HG02571 (cell line): ENCODE measurements at regions not wholly inside any gene's neighbourhood (a gene's known extent, or its start where the extent isn't known, plus 50 kb on each side); places are given as distances from the start of the nearest gene placed in this dataset.

ENCODE experiments used
- ATAC-seq: cut with Tn5 transposase; IDR thresholded peaks from one replicate; pipeline ENCODE4 v1.9.1; 2021; ENCODE audit warnings: mild to moderate bottlenecking, moderate library complexity; ENCODE audit not compliant: unreplicated experiment

GRCh38 chr4:4606321-4606720 is 64.5 kb upstream of the STX18 start:
- ATAC-seq: no peak

- ATAC-seq: no peak
Measured at GRCh38 chr4:4605849-4606248, 64.0 kb upstream of the STX18 start.

DNA sequence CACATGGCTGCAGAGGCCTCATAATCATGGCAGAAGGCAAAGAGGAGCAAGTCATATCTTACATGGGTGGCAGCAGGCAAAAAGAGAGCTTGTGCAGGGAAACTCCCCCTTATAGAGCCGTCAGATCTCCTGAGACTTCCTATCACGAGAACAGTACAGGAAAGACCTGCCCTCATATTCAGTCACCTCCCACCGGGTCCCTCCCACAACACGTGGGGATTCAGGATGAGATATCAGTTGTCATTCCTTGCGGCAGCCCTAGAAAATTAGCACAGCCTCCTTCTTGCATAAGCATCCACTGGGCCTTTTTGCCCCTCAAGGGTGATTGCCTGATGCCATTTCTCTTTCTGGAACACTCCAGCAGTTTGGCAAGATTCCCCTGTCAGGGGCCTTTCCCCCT is 61.7 kb upstream of the STX18 start:
- ATAC-seq: no peak

- no peak for ATAC-seq
Measured at GRCh38 chr4:4603067-4603466, 61.2 kb upstream of the STX18 start.

- no peak for ATAC-seq
Measured at GRCh38 chr4:4602468-4602867, 60.6 kb upstream of the STX18 start.

- no peak for ATAC-seq
Measured at GRCh38 chr4:4601803-4602369, 60.0 kb upstream of the STX18 start.

DNA sequence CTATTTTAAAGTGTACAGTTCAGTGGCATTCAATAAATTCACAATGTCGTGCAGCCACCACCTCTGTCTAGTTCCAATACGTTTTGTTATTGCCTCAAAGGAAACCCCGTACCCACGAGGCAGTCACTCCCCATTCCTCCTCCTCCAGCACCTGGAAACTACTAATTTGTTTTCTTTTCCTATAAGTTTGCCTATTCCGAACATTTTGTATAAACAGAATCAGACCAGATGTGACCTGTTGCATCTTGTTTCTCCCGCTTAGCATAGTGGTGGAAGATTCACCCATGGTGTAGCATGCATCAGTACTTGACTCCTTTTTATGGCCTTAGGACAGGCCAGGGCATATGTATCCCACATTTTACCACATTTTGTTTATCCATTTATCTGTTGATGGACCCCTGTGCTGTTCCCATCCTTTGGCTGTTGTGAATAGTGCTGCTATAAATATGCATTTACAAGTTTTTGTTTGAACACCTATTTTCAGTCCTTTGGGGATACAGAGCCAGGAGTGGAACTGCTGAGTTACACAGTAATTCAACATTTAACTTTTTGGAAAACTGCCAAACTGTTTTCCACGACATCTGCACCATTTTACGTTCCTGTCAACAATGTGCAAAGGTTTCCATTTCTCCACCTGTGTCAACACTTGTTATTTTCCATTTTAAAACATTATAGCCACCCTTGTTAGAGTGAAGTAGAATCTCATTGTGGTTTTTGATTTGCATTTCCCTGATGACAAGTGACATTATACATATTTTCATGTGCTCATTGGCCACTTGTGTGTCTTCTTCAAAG is 57.8 kb upstream of the STX18 start:
- no peak for ATAC-seq

- no peak for ATAC-seq
Measured at GRCh38 chr4:4598851-4599411, 57.1 kb upstream of the STX18 start.

DNA sequence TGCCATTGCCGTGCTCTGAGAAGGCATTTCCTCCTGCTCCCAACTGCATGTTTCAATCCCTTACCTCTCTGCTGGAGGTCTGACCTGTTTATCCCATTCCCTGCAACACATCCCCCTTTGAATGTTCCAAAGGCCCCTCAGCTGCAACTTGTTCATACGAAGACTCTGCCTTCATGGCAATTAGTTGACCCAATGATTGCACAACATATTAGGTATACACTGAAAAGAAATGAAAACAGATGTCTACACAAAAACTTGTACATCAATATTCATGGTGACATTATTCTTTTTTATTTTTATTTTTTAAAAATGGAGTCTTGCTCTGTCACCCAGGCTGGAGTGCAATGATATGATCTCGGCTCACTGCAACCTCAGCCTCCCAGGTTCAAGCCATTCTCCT is 54.9 kb upstream of the STX18 start:
- ATAC-seq: no peak

DNA sequence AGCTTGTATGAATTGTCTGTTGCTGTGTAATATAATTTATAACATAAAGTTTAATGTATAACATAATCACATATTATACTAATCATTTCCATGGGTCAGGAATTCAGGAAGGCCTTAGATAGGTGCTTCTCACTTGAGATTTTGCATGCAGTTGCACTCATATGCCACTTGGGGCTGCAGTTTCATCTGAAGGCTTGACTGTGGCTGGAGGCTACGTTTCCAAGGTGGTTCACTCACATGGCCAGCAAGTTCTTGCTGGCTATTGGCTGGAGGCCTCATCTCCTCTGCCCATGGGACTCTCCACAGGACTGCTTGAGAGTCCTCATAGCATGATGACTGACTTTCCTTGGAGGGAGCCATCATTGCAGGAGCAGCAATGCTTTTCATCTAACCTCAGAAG is 53.4 kb upstream of the STX18 start:
- ATAC-seq: no peak

- no peak for ATAC-seq
Measured at GRCh38 chr4:4594285-4594920, 52.6 kb upstream of the STX18 start.

GRCh38 chr4:4593596-4594284 is 51.9 kb upstream of the STX18 start:
- no peak for ATAC-seq

DNA sequence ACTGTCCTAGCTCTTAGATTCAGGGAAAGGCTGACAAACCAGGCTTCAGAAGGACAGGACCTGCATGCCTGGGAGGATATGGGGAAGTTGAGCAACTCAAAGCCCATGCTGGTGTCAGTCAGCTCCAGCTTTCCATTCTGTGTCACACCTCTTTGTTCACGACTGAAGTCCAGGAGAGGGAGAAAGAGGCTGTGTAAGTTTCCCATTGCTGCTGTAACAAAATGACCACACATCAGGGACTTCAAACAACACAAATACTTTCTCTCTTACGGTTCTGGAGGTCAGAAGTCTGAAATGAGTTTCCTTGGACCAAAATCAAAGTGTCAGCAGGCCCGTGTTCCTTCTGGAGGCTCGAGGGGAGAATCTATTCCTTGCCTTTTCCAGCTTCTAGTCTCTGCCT is 50.6 kb upstream of the STX18 start:
- ATAC-seq: no peak
